Loucy (cell line): ENCODE measurements at regions not wholly inside any gene's neighbourhood (a gene's known extent, or its start where the extent isn't known, plus 50 kb on each side); places are given as distances from the start of the nearest gene placed in this dataset.

Source experiments
- H2AFZ ChIP-seq: fragments of 200-600 bp; sonication (generic); 2 replicates; pipeline ENCODE4 v1.6.0; 2016; ENCODE audit warnings: antibody characterized with exemption, mild to moderate bottlenecking, low read length, moderate library complexity
- H3F3A ChIP-seq: fragments of 200-600 bp; 2 replicates; pipeline ENCODE4 v1.6.0; 2016; ENCODE audit warnings: antibody characterized with exemption, low read depth, mild to moderate bottlenecking
- H3K27me3 ChIP-seq: fragments of 200-600 bp; sonication (generic); 2 replicates; pipeline ENCODE4 v1.6.1; 2014; ENCODE audit warnings: low read length, mild to moderate bottlenecking; ENCODE audit not compliant: insufficient read depth, poor library complexity, severe bottlenecking
- H3K36me3 ChIP-seq: fragments of 200-600 bp; sonication (generic); 2 replicates; pipeline ENCODE4 v1.6.1; 2016; ENCODE audit warnings: low read length; ENCODE audit not compliant: insufficient read depth
- H3K4me1 ChIP-seq: fragments of 200-600 bp; sonication (generic); 2 replicates; pipeline ENCODE4 v1.5.1; 2014; ENCODE audit warnings: low read length, mild to moderate bottlenecking; ENCODE audit not compliant: insufficient read depth, poor library complexity, severe bottlenecking
- H3K4me2 ChIP-seq: fragments of 200-600 bp; sonication (generic); 2 replicates; pipeline ENCODE4 v1.6.0; 2014; ENCODE audit warnings: antibody characterized with exemption, low read length, low read depth, mild to moderate bottlenecking; ENCODE audit not compliant: poor library complexity, severe bottlenecking
- H3K4me3 ChIP-seq: fragments of 200-600 bp; sonication (generic); 2 replicates; pipeline ENCODE4 v1.5.1; 2014; ENCODE audit warnings: low read length, mild to moderate bottlenecking, mixed read lengths; ENCODE audit not compliant: poor library complexity, severe bottlenecking
- H3K79me2 ChIP-seq: fragments of 200-600 bp; sonication (generic); 2 replicates; pipeline ENCODE4 v1.6.1; 2014; ENCODE audit warnings: low read length; ENCODE audit not compliant: insufficient read depth
- H3K9ac ChIP-seq: fragments of 200-600 bp; sonication (generic); 2 replicates; pipeline ENCODE4 v1.6.0; 2014; ENCODE audit warnings: mild to moderate bottlenecking, low read depth, low read length, moderate library complexity; ENCODE audit not compliant: poor library complexity, severe bottlenecking
- H3K9me2 ChIP-seq: fragments of 200-600 bp; sonication (generic); replicated peaks from 2 replicates; pipeline ENCODE4 v1.6.1; 2016; ENCODE audit warnings: low read depth, low read length, mixed read lengths
- H3K9me3 ChIP-seq: fragments of 200-600 bp; sonication (generic); 2 replicates; pipeline ENCODE4 v1.6.1; 2014; ENCODE audit warnings: mild to moderate bottlenecking, antibody characterized with exemption, low read length, low read depth; ENCODE audit not compliant: insufficient read depth
- H4K20me1 ChIP-seq: fragments of 200-600 bp; sonication (generic); 2 replicates; pipeline ENCODE4 v1.6.0; 2014; ENCODE audit warnings: antibody characterized with exemption, low read length, mild to moderate bottlenecking; ENCODE audit not compliant: insufficient read depth, poor library complexity, severe bottlenecking
- CTCF ChIP-seq: fragments of 200-600 bp; sonication (generic); conservative IDR thresholded peaks from 2 replicates; pipeline ENCODE4 v1.5.1; 2014; ENCODE audit warnings: mild to moderate bottlenecking, antibody characterized with exemption, low read length
- EZH2phosphoT487 ChIP-seq: fragments of 200-600 bp; IDR thresholded peaks from 2 replicates; pipeline ENCODE4 v1.6.1; 2018; ENCODE audit warnings: antibody characterized with exemption, mild to moderate bottlenecking, moderate library complexity, borderline replicate concordance

GRCh38 chr10:128802062-128802461 is 665.0 kb upstream of the MGMT start:
- TF ChIP-seq EZH2phosphoT487: no peak
- no peak for TF ChIP-seq CTCF
- no peak overlapping the region for H3K4me2 ChIP-seq
- no peaks in the 10 kb centered on the region for H3K9me2 ChIP-seq
- no peak overlapping the region for H3K9ac ChIP-seq
- H4K20me1 ChIP-seq: no peaks in the 10 kb centered on the region
- no peaks in the 10 kb centered on the region for H3K27me3 ChIP-seq
- H3F3A ChIP-seq: no peaks in the 10 kb centered on the region
- no peaks in the 10 kb centered on the region for H3K4me1 ChIP-seq
- H2AFZ ChIP-seq: no peak overlapping the region
- no peak overlapping the region for H3K4me3 ChIP-seq
- H3K9me3 ChIP-seq: no peaks in the 10 kb centered on the region
- no peaks in the 10 kb centered on the region for H3K79me2 ChIP-seq
- H3K36me3 ChIP-seq: no peaks in the 10 kb centered on the region

- no peaks in the 10 kb centered on the region for H3K9me2 ChIP-seq
- no peak overlapping the region for H2AFZ ChIP-seq
- H3K9ac ChIP-seq: no peak overlapping the region
- H3K4me1 ChIP-seq: no peaks in the 10 kb centered on the region
- no peaks in the 10 kb centered on the region for H3K9me3 ChIP-seq
- H3K4me3 ChIP-seq: no peak overlapping the region
- H3K36me3 ChIP-seq: no peaks in the 10 kb centered on the region
- TF ChIP-seq EZH2phosphoT487 (no peak), CTCF (no peak)
- no peaks in the 10 kb centered on the region for H3K27me3 ChIP-seq
- H3F3A ChIP-seq: no peaks in the 10 kb centered on the region
- H3K4me2 ChIP-seq: no peak overlapping the region
- no peaks in the 10 kb centered on the region for H3K79me2 ChIP-seq
- no peaks in the 10 kb centered on the region for H4K20me1 ChIP-seq
These were observed 663.3 kb upstream of the MGMT start for GRCh38 chr10:128803790-128804189.

- no peak overlapping the region for H2AFZ ChIP-seq
- no peaks in the 10 kb centered on the region for H4K20me1 ChIP-seq
- no peaks in the 10 kb centered on the region for H3K4me1 ChIP-seq
- H3K79me2 ChIP-seq: no peaks in the 10 kb centered on the region
- no peaks in the 10 kb centered on the region for H3K9me3 ChIP-seq
- no peak overlapping the region for H3K4me3 ChIP-seq
- H3K9me2 ChIP-seq: no peaks in the 10 kb centered on the region
- TF ChIP-seq EZH2phosphoT487 (no peak), CTCF (no peak)
- H3K27me3 ChIP-seq: no peaks in the 10 kb centered on the region
- H3K9ac ChIP-seq: no peak overlapping the region
- no peaks in the 10 kb centered on the region for H3K36me3 ChIP-seq
- no peaks in the 10 kb centered on the region for H3F3A ChIP-seq
- no peak overlapping the region for H3K4me2 ChIP-seq
These were observed 662.6 kb upstream of the MGMT start for GRCh38 chr10:128804411-128804810.
